GM13976 (cell line): ENCODE measurements at regions not wholly inside any gene's neighbourhood (a gene's known extent, or its start where the extent isn't known, plus 50 kb on each side); places are given as distances from the start of the nearest gene placed in this dataset.

ENCODE experiments used
- DNase-seq: peaks from one replicate; pipeline ENCODE4 v3.0.0; 2012; ENCODE audit warnings: low spot score
- CTCF ChIP-seq: IDR thresholded peaks from 2 replicates; pipeline ENCODE4 v1.5.1; 2012; ENCODE audit warnings: borderline replicate concordance, mild to moderate bottlenecking; ENCODE audit not compliant: insufficient read depth; ENCODE audit errors: extremely low read depth, missing control alignments, control extremely low read depth
- in situ Hi-C: fragments of 300-500 bp; cut with MboI; formaldehyde crosslinking; loops from one replicate; pipeline ENCODE4 v1.12.0; 2022; ENCODE audit warnings: low sequenced_read_pairs, mixed read lengths, inconsistent platforms; ENCODE audit not compliant: unreplicated experiment

GRCh38 chr3:69446402-69447072 lies 60.6 kb upstream of the FRMD4B start:
- TF ChIP-seq CTCF = no peak
- no peak for DNase-seq
- in situ Hi-C loops = no loop called here

DNA sequence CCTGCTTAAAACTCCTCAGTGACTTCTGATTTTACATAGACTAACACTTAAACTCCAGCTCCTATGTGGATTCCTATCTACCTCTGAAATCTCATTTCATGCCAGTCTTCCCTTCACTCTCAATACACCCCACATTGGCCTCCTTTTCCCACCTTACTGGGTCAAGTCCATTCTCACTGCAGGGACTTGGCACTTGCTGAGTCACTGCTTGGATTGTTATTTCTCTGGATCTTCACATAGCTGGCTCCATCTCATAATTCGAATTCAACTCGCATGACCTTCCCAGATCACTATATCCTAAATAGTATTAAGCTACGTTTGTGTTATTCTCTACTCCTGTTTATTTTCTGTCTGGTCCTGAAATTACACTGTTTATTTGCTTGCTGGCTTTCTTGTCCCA lies 59.6 kb upstream of the FRMD4B start:
- no peak for TF ChIP-seq CTCF
- in situ Hi-C loops = no loop called here
- no peak for DNase-seq

GRCh38 chr3:69445024-69445423 lies 59.1 kb upstream of the FRMD4B start:
- in situ Hi-C loops = no loop called here
- DNase-seq = no peak
- no peak for TF ChIP-seq CTCF

DNA sequence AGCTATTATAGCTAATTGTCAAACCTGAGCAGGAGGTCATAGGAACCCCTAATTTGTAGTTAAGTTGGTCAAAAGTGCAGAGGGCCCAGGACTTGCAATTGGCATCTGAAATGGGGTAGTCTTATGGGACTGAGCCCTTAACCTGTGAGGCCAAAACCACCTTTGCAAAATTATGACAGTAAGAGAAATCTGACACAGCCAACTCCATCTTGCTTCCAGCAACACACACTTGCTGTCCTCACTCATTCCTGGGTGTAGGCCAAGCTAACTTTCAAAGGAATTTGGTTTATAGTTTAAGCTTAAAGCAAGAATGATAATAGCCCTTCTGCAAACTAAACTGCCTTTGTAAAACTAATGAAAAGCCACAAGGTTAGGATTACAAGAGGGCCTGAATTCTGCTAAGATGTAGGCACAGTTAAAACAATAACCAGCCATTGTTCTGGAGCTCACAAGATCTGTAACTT lies 57.6 kb upstream of the FRMD4B start:
- in situ Hi-C loops = no loop called here
- TF ChIP-seq CTCF = no peak

GRCh38 chr3:69442771-69443311 lies 57.0 kb upstream of the FRMD4B start:
- in situ Hi-C loops = no loop called here
- no peak for DNase-seq

More for the DNA sequence above, 57.6 kb upstream of the FRMD4B start:
- no peak for DNase-seq

DNA sequence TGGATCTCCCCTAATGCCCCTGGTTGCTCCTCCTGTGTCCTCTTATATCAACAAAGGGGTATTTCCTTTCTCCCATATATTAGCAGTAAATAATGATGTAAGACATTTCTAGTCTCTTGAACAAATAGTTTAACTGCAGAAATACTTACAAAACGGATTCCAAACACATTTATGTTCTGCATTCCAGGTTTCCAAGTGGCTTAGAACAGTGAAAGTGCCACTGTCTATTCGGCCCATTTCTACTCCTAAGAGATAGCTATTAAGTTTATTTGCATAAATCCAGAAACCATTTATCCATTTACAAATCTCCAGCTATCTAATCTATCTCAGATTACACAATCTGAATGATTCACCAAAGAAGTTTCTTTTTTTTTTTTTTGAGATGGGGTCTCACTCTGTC lies 55.8 kb upstream of the FRMD4B start:
- in situ Hi-C loops = no loop called here
- no peak for DNase-seq
- no peak for TF ChIP-seq CTCF

More at GRCh38 chr3:69442771-69443311, 57.0 kb upstream of the FRMD4B start:
- TF ChIP-seq CTCF = no peak
